Breast epithelium (tissue), 3 donors: ENCODE measurements at regions not wholly inside any gene's neighbourhood (a gene's known extent, or its start where the extent isn't known, plus 50 kb on each side); places are given as distances from the start of the nearest gene placed in this dataset.

ENCODE experiments used
- POLR2A ChIP-seq: fragments of 450-650 bp; IDR thresholded peaks from one replicate; pipeline ENCODE4 v1.6.1; 2016; ENCODE audit warnings: antibody characterized with exemption, mild to moderate bottlenecking, moderate library complexity
- POLR2AphosphoS5 ChIP-seq, 3 donors: sonication (generic); formaldehyde crosslinking; IDR thresholded peaks; one replicate each; pipeline ENCODE4 v1.6.1; 2017; ENCODE audit warnings: antibody characterized with exemption in 3 of 3

GRCh38 chr18:33803636-33804035 lies 225.6 kb downstream of the ASXL3 start:
- TF ChIP-seq POLR2A (no peak), POLR2AphosphoS5 (IDR thresholded peaks at IDR 0.05) (no peak)
